HepG2 (cell line): ENCODE measurements at regions not wholly inside any gene's neighbourhood (a gene's known extent, or its start where the extent isn't known, plus 50 kb on each side); places are given as distances from the start of the nearest gene placed in this dataset.

Experiments used
- ATAC-seq: fragments of 200-7000 bp; cut with Tn5 transposase; 3 replicates; pipeline ENCODE4 v1.9.1; 2020; ENCODE audit warnings: mild to moderate bottlenecking, moderate library complexity
- BruUV-seq: library from RNA; stranded (reverse); fragments of 400-500 nt; replicated peaks from 2 replicates; lab custom pipeline; 2021; lab: Mats Ljungman, UMichigan
- CTCF ChIA-PET: fragments of 300-600 bp; formaldehyde crosslinking; extraction: SDS; loops from one replicate; lab custom pipeline; 2021; ENCODE audit warnings: low total read pairs, inconsistent platforms, low intra/inter-chr PET ratio; lab: Yijun Ruan, JAX
- POLR2A ChIA-PET: fragments of 350-600 bp; sonication (Branson Sonifier 250); formaldehyde crosslinking; loops from one replicate; lab custom pipeline; 2020; ENCODE audit warnings: antibody characterized with exemption, inconsistent platforms; lab: Yijun Ruan, JAX
- DNase-seq: peaks from one replicate; pipeline ENCODE4 v3.0.0-alpha.2; 2015; ENCODE audit warnings: low spot score
- FAIRE-seq: peaks from 3 replicates; lab custom pipeline; 2011; peaks lifted over from hg19 to GRCh38; lab: Jason Lieb, UNC
- H2AFZ ChIP-seq: one replicate; pipeline ENCODE4 v1.6.1; 2011; ENCODE audit warnings: low read length, inconsistent platforms
- H3K27ac ChIP-seq: fragments of 300-600 bp; 3 replicates; pipeline ENCODE4 v1.8.0; 2011; ENCODE audit warnings: mixed run types, mild to moderate bottlenecking, mixed read lengths, low read length, inconsistent platforms; ENCODE audit not compliant: insufficient read depth; ENCODE audit errors: extremely low read length
- H3K27me3 ChIP-seq, 2 experiments: fragments of 200-600 bp in 1 of 2; 2 replicates in 1 of 2; 3 replicates in 1 of 2; pipeline versions ENCODE4 v1.6.0 to v1.8.0; 2011; ENCODE audit warnings: low read length in 2 of 2, mild to moderate bottlenecking in 2 of 2, moderate library complexity in 2 of 2, inconsistent platforms in 1 of 2; ENCODE audit not compliant: insufficient read depth in 2 of 2, control insufficient read depth in 1 of 2
- H3K36me3 ChIP-seq, 2 experiments: fragments of 200-600 bp in 1 of 2; replicated peaks in 1 of 2; 2 replicates in 1 of 2; 3 replicates in 1 of 2; pipeline versions ENCODE4 v1.5.1 to v1.8.0; 2011; ENCODE audit warnings: low read length in 2 of 2, inconsistent platforms in 1 of 2; ENCODE audit not compliant: insufficient read depth in 2 of 2, control insufficient read depth in 1 of 2
- H3K4me1 ChIP-seq: 2 replicates; pipeline ENCODE4 v1.5.1; 2012; ENCODE audit warnings: low read length, inconsistent platforms; ENCODE audit not compliant: insufficient read depth
- H3K4me2 ChIP-seq: 2 replicates; pipeline ENCODE4 v1.6.0; 2011; ENCODE audit warnings: low read depth, low read length, inconsistent platforms
- H3K4me3 ChIP-seq, 3 experiments: fragments of 200-600 bp in 1 of 3; sonication (generic), shearing (Covaris generic) in 1 of 3; replicated peaks in 1 of 3; 2 replicates each; pipeline ENCODE4 v1.5.1; 2011 to 2016; ENCODE audit warnings: low read length in 3 of 3, inconsistent platforms in 2 of 3, low read depth in 2 of 3, mild to moderate bottlenecking in 2 of 3, control low read depth in 1 of 3, mixed read lengths in 1 of 3; ENCODE audit not compliant: insufficient read depth in 1 of 3
- H3K79me2 ChIP-seq: one replicate; pipeline ENCODE4 v1.6.1; 2011; ENCODE audit warnings: low read length, inconsistent platforms; ENCODE audit not compliant: insufficient read depth
- H3K9ac ChIP-seq: 2 replicates; pipeline ENCODE4 v1.6.0; 2011; ENCODE audit warnings: mild to moderate bottlenecking, low read depth, low read length, inconsistent platforms; ENCODE audit not compliant: insufficient read depth
- H3K9me3 ChIP-seq: 2 replicates; pipeline ENCODE4 v1.5.1; 2012; ENCODE audit warnings: mild to moderate bottlenecking, low read length
- H4K20me1 ChIP-seq: 2 replicates; pipeline ENCODE4 v1.6.0; 2011; ENCODE audit warnings: inconsistent platforms, mild to moderate bottlenecking, low read length, moderate library complexity; ENCODE audit not compliant: insufficient read depth
- GABPB1 ChIP-seq: IDR thresholded peaks from 2 replicates; pipeline ENCODE4 v1.6.1; 2016; ENCODE audit warnings: mild to moderate bottlenecking, missing genetic modification reagents, moderate library complexity, missing compliant biosample characterization
- RXRA ChIP-seq: sonication (generic); formaldehyde crosslinking; IDR thresholded peaks from 2 replicates; pipeline ENCODE4 v1.5.1; 2020; ENCODE audit warnings: missing genetic modification reagents
- ZNF326 ChIP-seq: sonication (generic); formaldehyde crosslinking; IDR thresholded peaks from 2 replicates; pipeline ENCODE4 v1.4.0; 2020; ENCODE audit warnings: missing genetic modification reagents, borderline replicate concordance
- ZNF747 ChIP-seq: sonication (generic); formaldehyde crosslinking; IDR thresholded peaks from 2 replicates; pipeline ENCODE4 v1.8.1; 2023; ENCODE audit warnings: missing genetic modification reagents, mild to moderate bottlenecking, borderline replicate concordance
- WGBS: methylation state at CpG from one replicate; pipeline ENCODE4 v1.1.6; 2017; ENCODE audit warnings: low lambda C conversion rate; 5-methylcytosine and 5-hydroxymethylcytosine counted together
- in situ Hi-C: cut with HindIII; loops from 2 replicates; pipeline ENCODE4 v1.10.0; 2017; ENCODE audit warnings: low pct_unique_long_range_greater_than_20kb; ENCODE audit not compliant: extremely low pct_ligation_motif_present
- intact Hi-C: fragments of 100-400 bp; cut with micrococcal nuclease; formaldehyde crosslinking; loops from one replicate; pipeline ENCODE4 v1.10.0; 2022; ENCODE audit not compliant: unreplicated experiment
- TF ChIP-seq, protein P1 (sequence below): sonication (generic); formaldehyde crosslinking; IDR thresholded peaks from 2 replicates; pipeline ENCODE4 v1.8.0; 2022; ENCODE audit warnings: missing genetic modification reagents, low read depth, mild to moderate bottlenecking, borderline replicate concordance
- TF ChIP-seq, protein P2 (sequence below): sonication (generic); formaldehyde crosslinking; IDR thresholded peaks from 2 replicates; pipeline ENCODE4 v1.8.1; 2023; ENCODE audit warnings: missing genetic modification reagents, inconsistent platforms, borderline replicate concordance

DNA sequence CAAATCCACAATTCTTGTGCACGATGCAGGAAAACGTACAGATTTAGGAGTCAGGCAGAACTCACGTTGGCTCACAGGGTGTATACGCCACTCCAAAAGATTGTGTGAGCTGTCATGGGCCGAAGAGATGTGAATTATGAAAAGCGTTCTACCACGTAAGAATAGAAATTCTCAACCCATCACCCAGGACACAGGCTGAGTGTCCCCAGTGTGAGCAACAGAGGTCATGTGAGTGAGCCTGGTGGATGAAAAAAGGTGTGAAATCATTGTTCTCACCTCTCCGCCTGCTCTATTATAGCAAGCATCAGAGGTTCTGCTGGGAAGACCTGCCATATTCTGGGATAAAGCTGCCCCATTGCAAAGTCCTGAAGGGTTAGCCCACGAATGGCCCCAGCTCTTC, 235.0 kb downstream of the MN1 start:
- FAIRE-seq (no peak), ATAC-seq (no peak), DNase-seq (no peak)
- Histone ChIP-seq H3K27ac (no peak overlapping the region), H4K20me1 (no peaks in the 10 kb centered on the region), H3K4me2 (no peak overlapping the region), H3K4me3 (no peak overlapping the region), H3K36me3 (no peaks in the 10 kb centered on the region), H3K9ac (no peak overlapping the region), H2AFZ (no peak overlapping the region), H3K79me2 (no peaks in the 10 kb centered on the region), H3K9me3 (no peaks in the 10 kb centered on the region), H3K27me3 (peaks cover 0 to 10% of the 10 kb centered on the region in 2 experiments; a peak in 2 of 5 replicates), H3K4me1 (no peaks in the 10 kb centered on the region)
- ChIA-PET CTCF (no interaction called here), POLR2A (no interaction called here)
- intact Hi-C loops (no loop called here), in situ Hi-C loops (no loop called here)
- WGBS = 17% methylated on average over 9 of the region's 9 CpGs
- no peak for TF ChIP-seq ZNF326
- no peak for TF ChIP-seq ZNF747 (CRISPR knock-in tag)
- TF ChIP-seq, protein P1, sequence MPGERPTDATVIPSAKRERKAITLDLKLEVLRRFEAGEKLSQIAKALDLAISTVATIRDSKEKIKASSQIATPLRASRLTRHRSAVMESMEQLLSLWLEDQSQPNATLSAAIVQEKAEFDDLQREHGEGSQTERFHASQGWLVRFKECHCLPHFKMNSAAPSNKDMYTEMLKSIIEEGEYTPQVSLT = no peak
- TF ChIP-seq, protein P2, sequence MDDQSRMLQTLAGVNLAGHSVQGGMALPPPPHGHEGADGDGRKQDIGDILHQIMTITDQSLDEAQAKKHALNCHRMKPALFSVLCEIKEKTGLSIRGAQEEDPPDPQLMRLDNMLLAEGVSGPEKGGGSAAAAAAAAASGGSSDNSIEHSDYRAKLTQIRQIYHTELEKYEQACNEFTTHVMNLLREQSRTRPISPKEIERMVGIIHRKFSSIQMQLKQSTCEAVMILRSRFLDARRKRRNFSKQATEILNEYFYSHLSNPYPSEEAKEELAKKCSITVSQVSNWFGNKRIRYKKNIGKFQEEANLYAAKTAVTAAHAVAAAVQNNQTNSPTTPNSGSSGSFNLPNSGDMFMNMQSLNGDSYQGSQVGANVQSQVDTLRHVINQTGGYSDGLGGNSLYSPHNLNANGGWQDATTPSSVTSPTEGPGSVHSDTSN = no peak
- no TSS peak for BruUV-seq

DNA sequence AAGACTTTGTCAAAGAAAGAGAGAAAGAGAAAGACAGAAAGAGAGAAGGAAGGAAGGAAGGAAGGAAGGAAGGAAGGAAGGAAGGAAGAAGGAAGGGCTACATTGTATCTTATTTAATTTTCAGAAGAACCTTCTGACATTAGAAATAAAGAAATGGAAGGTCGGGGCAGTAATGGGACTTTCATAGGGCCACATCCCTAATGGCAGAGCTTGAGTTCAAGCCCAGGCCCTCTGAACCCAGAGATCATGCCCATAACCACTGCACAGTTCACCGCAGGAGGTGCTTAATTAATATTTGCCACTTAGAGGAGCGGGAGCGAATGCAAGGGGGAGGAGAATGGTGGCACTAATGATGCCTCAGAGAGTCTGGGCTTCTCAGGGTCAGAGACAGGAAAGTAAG, 233.3 kb downstream of the MN1 start:
- ChIA-PET CTCF (no interaction called here), POLR2A (no interaction called here)
- H3K36me3 ChIP-seq = no peaks in the 10 kb centered on the region
- no peak overlapping the region for H3K4me2 ChIP-seq
- no peak for ATAC-seq
- H3K79me2 ChIP-seq = no peaks in the 10 kb centered on the region
- in situ Hi-C loops = no loop called here
- no peak overlapping the region for H2AFZ ChIP-seq
- TF ChIP-seq GABPB1 (no peak), RXRA (CRISPR knock-in tag) (no peak)
- TF ChIP-seq, all 625 proteins: peak for 0
- WGBS = 49% methylated on average over 4 of the region's 4 CpGs
- no TSS peak for BruUV-seq
- no peak overlapping the region for H3K9ac ChIP-seq
- H4K20me1 ChIP-seq = no peaks in the 10 kb centered on the region
- no peak for DNase-seq
- no peak overlapping the region for H3K4me3 ChIP-seq
- no peak for FAIRE-seq
- peaks cover 0 to 22% of the 10 kb centered on the region in 2 experiments; a peak in 2 of 5 replicates for H3K27me3 ChIP-seq
- no peak overlapping the region for H3K27ac ChIP-seq
- intact Hi-C loops = no loop called here
- peaks cover 5% of the 10 kb centered on the region; the same call in 1 of the 2 replicates for H3K9me3 ChIP-seq
- H3K4me1 ChIP-seq = no peaks in the 10 kb centered on the region
